ENCODE measurements at regions not wholly inside any gene's neighbourhood (a gene's known extent, or its start where the extent isn't known, plus 50 kb on each side); places are given as distances from the start of the nearest gene placed in this dataset.

GRCh38 chr2:62314291-62314690, 118.4 kb downstream of the B3GNT2 start:
- TF ChIP-seq CTCF (IDR thresholded peaks at IDR 0.05) (no peak), POLR2A (IDR thresholded peaks at IDR 0.05) (no peak), EP300 (IDR thresholded peaks at IDR 0.05) (no peak)
